ENCODE measurements at regions not wholly inside any gene's neighbourhood (a gene's known extent, or its start where the extent isn't known, plus 50 kb on each side); places are given as distances from the start of the nearest gene placed in this dataset.
"Not testable (repeated sequence)": the region's sequence is repeated elsewhere in the genome, so short reads cannot be mapped to it uniquely, and the experiment has no call there.

- DNase-seq (ENCODE audit: extremely low spot score, insufficient read length, low read depth) (no peak), FAIRE-seq (no peak)
Observed at GRCh38 chr16:64343061-64343819, 778.6 kb downstream of the CDH11 start.

DNA sequence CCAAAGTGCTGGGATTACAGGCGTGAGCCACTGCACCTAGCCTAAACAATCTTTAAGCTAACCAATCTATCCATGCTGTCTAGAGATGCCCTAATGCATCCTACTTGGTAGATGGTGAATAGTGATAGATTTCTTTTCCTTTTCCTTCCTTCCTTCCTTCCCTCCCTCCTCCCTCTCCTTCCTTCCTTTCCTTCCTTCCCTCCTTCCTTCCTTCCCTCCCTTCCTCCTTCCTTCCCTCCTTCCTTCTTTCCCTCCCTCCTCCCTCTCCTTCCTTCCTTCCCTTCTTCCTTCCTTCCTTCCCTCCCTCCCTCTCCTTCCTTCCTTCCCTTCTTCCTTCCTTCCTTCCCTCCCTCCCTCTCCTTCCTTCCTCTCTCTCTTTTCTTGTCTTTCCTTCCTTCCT lies 780.5 kb downstream of the CDH11 start:
- not testable (repeated sequence) for FAIRE-seq; DNase-seq (ENCODE audit: extremely low spot score, insufficient read length, low read depth)

- FAIRE-seq (no peak), DNase-seq (ENCODE audit: extremely low spot score, insufficient read length, low read depth) (no peak)
Observed at GRCh38 chr16:64339052-64339770, 782.7 kb downstream of the CDH11 start.

- no peak for DNase-seq (ENCODE audit: extremely low spot score, insufficient read length, low read depth)
Observed at GRCh38 chr16:64321881-64322280, 800.0 kb downstream of the CDH11 start.

GRCh38 chr16:64321066-64321465 lies 800.8 kb downstream of the CDH11 start:
- DNase-seq (ENCODE audit: extremely low spot score, insufficient read length, low read depth) (no peak), FAIRE-seq (no peak)

More at GRCh38 chr16:64321881-64322280, 800.0 kb downstream of the CDH11 start:
- no peak for FAIRE-seq

DNA sequence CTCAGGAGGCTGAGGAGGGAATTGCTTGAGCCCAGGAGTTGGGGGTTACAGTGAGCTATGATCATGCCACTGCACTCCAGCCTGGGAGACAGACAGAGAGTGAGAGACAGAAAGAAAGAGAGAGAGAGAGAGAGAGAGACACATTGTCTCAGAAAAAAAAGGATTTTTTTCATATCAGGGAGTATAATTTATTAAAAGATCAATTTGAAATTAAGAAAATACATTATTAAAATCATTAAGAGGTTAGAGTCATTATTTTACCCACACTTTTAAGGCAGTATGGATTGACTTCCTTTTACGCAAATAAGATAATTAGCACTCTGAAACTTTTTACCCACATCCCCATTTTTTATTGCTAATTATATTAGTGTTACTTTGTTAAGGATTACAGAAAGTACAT lies 804.3 kb downstream of the CDH11 start:
- no peak for DNase-seq (ENCODE audit: extremely low spot score, insufficient read length, low read depth)
- FAIRE-seq: no peak

GRCh38 chr16:64313726-64314125 lies 808.1 kb downstream of the CDH11 start:
- DNase-seq (ENCODE audit: extremely low spot score, insufficient read length, low read depth) (no peak), FAIRE-seq (no peak)

DNA sequence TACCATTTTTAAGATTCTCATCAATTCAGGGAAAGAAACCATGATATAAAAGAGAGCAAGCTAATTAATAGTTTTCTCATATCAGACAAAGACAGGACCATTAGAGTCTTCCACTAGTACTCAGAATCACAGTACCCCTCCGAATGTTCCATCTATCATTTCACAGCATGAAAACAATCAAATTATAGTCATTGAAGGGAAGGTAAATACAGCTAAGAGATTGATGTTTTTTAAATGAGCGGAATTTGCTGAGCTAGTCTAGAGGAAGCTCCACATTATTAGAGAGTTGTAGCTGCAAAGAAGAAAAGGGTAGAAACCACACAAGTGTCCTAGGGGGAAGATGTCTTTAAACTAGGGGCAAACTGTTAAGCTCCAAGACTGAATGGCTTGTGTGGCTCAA lies 808.9 kb downstream of the CDH11 start:
- DNase-seq (ENCODE audit: extremely low spot score, insufficient read length, low read depth): no peak
- no peak for FAIRE-seq

GRCh38 chr16:64312292-64312691 lies 809.6 kb downstream of the CDH11 start:
- DNase-seq (ENCODE audit: extremely low spot score, insufficient read length, low read depth) (no peak), FAIRE-seq (no peak)

DNA sequence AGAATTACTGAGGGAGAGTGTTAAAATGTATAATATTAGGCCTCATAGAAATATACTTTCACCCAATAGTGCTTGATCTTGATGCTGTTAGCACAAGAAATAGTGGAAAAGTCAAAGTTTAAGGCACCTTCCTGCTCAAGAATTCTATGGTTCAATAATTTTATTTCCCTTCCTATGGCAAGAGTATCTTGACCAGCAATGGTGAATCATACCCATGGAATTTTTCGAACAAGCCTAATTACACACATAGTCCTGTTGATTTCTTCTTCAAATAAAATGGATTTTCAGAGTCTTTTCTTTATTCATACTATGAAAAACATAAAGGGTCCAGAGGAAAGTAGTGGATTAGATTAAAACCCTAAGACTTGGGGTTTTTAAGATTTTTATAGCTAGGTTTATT lies 810.6 kb downstream of the CDH11 start:
- FAIRE-seq (no peak), DNase-seq (ENCODE audit: extremely low spot score, insufficient read length, low read depth) (no peak)

DNA sequence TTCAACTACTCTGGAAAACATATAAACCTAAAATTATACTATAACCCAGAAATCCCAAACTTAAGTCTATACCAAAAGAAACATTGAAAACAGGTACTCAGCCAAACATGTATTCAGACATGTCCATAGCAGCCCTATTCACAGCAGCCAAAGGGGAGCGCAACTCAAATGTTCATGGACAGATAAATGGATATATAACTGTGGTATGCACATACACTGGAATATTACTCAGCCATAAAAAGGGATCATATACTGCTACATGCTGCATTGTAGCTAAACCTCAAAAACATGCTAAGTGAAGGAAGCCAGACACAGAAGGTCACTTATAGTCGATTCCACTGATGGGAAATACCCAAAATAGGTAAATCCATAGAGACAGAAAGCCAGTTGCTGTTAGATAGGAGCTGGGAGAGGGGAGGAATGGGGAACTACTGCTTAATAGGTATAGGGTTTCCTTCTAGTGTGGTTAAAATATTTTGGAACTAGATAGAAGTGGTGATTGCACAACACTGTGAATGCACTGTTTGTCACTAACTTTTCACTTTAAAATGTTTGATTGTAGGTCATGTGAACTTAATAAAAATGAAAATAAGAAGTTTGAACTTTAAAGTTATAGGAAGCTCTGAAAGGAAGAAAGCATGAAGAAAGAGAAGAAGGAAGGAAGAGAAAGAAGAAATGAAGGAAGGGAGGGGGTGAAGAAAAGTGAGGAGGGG lies 812.3 kb downstream of the CDH11 start:
- no peak for DNase-seq (ENCODE audit: extremely low spot score, insufficient read length, low read depth)
- FAIRE-seq: no peak

DNA sequence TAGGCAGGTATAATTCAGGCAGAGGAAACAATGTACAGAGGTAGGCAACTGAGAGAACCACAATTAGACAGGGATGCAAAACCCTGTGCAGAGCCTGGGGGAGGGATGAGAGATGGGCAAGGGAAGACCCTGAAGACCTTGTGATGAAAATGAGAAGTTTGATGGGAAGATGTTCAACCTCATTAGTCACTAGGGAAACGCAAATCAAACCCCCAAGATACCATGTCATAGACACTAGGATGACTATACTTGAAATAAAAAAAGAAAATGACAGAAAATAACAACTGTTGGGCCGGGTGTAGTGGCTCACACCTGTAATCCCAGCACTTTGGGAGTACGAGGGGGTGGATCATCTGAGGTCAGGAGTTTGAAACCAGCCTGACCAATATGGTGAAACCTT lies 813.1 kb downstream of the CDH11 start:
- no peak for FAIRE-seq

GRCh38 chr16:64307431-64307830 lies 814.4 kb downstream of the CDH11 start:
- no peak for FAIRE-seq
- DNase-seq (ENCODE audit: extremely low spot score, insufficient read length, low read depth): no peak

More for the DNA sequence above, 813.1 kb downstream of the CDH11 start:
- DNase-seq (ENCODE audit: extremely low spot score, insufficient read length, low read depth): no peak

- DNase-seq (ENCODE audit: extremely low spot score, insufficient read length, low read depth): no peak
Observed at GRCh38 chr16:64305663-64306062, 816.2 kb downstream of the CDH11 start.

GRCh38 chr16:64304951-64305350 lies 816.9 kb downstream of the CDH11 start:
- FAIRE-seq: no peak
- no peak for DNase-seq (ENCODE audit: extremely low spot score, insufficient read length, low read depth)

More at GRCh38 chr16:64305663-64306062, 816.2 kb downstream of the CDH11 start:
- FAIRE-seq: no peak

GRCh38 chr16:64304396-64304795 lies 817.5 kb downstream of the CDH11 start:
- FAIRE-seq: no peak
- no peak for DNase-seq (ENCODE audit: extremely low spot score, insufficient read length, low read depth)

DNA sequence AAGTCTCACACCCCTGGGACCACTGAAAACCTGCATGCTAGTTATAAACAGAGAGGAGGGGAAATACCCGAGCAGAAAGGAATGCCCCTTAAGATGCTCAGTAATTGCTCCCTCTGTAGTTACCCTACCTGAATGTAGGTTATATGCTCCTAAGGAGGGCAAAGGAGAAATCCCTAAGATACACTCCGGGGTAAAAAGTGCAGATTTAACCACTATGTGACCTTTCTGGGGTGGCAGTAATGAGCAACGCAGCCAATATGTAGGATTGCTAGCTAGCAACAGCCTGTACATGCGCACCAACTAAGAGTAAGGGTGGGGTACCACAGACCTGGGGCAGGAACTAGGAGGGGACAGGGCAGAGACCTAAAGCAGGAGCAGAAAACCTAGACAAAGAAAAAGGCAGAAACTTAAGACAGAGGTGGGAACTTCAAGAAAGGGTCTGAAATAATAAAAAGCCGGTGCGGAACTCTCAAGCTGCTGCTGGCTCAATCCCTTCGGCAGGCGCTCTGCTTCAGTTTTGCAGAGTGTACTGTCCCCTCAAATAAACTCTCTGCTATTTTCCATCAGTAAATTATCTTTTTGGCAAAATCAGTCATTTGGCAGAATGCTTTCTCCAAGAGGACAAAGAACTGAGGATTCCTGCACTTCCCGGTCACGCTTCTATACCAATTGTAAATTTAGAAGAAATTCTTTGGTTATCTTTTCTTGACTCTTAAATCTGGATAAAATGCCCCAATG lies 823.8 kb downstream of the CDH11 start:
- DNase-seq (ENCODE audit: extremely low spot score, insufficient read length, low read depth) (no peak), FAIRE-seq (no peak)

GRCh38 chr16:64295466-64295865 lies 826.4 kb downstream of the CDH11 start:
- no peak for DNase-seq (ENCODE audit: extremely low spot score, insufficient read length, low read depth)
- FAIRE-seq: no peak

- DNase-seq (ENCODE audit: extremely low spot score, insufficient read length, low read depth) (no peak), FAIRE-seq (no peak)
Observed at GRCh38 chr16:64292953-64293352, 828.9 kb downstream of the CDH11 start.

- no peak for FAIRE-seq
Observed at GRCh38 chr16:64292161-64292560, 829.7 kb downstream of the CDH11 start.

More at GRCh38 chr16:64292161-64292560, 829.7 kb downstream of the CDH11 start:
- no peak for DNase-seq (ENCODE audit: extremely low spot score, insufficient read length, low read depth)
